HL-60 (cell line): ENCODE measurements at regions not wholly inside any gene's neighbourhood (a gene's known extent, or its start where the extent isn't known, plus 50 kb on each side); places are given as distances from the start of the nearest gene placed in this dataset.

Experiments
- DNase-seq, 2 experiments: peaks; one replicate each; pipeline ENCODE4 v3.0.0-alpha.2; 2010 to 2020; ENCODE audit warnings: low read depth in 1 of 2, low spot score in 1 of 2
- H3K27ac ChIP-seq: fragments of 250-450 bp; sonication (Bioruptor Pico); replicated peaks from 2 replicates; pipeline ENCODE4 v1.5.1; 2020; ENCODE audit warnings: mild to moderate bottlenecking, moderate library complexity
- H3K27me3 ChIP-seq: fragments of 250-450 bp; sonication (Bioruptor Pico); 2 replicates; pipeline ENCODE4 v1.5.1; 2021; ENCODE audit warnings: mild to moderate bottlenecking, moderate library complexity; ENCODE audit not compliant: insufficient read depth, poor library complexity, severe bottlenecking
- H3K4me3 ChIP-seq: replicated peaks from 2 replicates; pipeline ENCODE4 v1.5.1; 2011; ENCODE audit warnings: mild to moderate bottlenecking, control low read depth, low read length; ENCODE audit not compliant: insufficient read depth
- GABPA ChIP-seq: IDR thresholded peaks from 2 replicates; pipeline ENCODE4 v1.6.1; 2012; ENCODE audit warnings: low read depth
- POLR2AphosphoS5 ChIP-seq: IDR thresholded peaks from 2 replicates; pipeline ENCODE4 v1.6.1; 2012; ENCODE audit warnings: low read depth
- REST ChIP-seq: IDR thresholded peaks from 2 replicates; pipeline ENCODE4 v1.6.1; 2012; ENCODE audit warnings: low read depth; ENCODE audit not compliant: insufficient replicate concordance
- SPI1 ChIP-seq: IDR thresholded peaks from 2 replicates; pipeline ENCODE4 v1.6.1; 2012; ENCODE audit warnings: low read depth, mild to moderate bottlenecking, borderline replicate concordance
- TF ChIP-seq, protein P1 (sequence below): IDR thresholded peaks from one replicate; pipeline ENCODE4 v1.5.1; 2011; ENCODE audit warnings: low read length, control low read depth, inconsistent platforms; ENCODE audit not compliant: insufficient read depth

- DNase-seq, result no peak
- Histone ChIP-seq H3K27ac (no peak overlapping the region), H3K27me3 (no peaks in the 10 kb centered on the region), H3K4me3 (no peak overlapping the region)
- TF ChIP-seq SPI1 (no peak), POLR2AphosphoS5 (no peak), REST (no peak), GABPA (no peak)
- TF ChIP-seq, protein P1, sequence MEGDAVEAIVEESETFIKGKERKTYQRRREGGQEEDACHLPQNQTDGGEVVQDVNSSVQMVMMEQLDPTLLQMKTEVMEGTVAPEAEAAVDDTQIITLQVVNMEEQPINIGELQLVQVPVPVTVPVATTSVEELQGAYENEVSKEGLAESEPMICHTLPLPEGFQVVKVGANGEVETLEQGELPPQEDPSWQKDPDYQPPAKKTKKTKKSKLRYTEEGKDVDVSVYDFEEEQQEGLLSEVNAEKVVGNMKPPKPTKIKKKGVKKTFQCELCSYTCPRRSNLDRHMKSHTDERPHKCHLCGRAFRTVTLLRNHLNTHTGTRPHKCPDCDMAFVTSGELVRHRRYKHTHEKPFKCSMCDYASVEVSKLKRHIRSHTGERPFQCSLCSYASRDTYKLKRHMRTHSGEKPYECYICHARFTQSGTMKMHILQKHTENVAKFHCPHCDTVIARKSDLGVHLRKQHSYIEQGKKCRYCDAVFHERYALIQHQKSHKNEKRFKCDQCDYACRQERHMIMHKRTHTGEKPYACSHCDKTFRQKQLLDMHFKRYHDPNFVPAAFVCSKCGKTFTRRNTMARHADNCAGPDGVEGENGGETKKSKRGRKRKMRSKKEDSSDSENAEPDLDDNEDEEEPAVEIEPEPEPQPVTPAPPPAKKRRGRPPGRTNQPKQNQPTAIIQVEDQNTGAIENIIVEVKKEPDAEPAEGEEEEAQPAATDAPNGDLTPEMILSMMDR, result no peak
These were observed 64.4 kb upstream of the NCK2 start for GRCh38 chr2:105680357-105680756.

GRCh38 chr2:105678346-105678745 lies 66.4 kb upstream of the NCK2 start:
- no peak for DNase-seq
- no peak overlapping the region for H3K4me3 ChIP-seq
- H3K27me3 ChIP-seq, result no peaks in the 10 kb centered on the region
- TF ChIP-seq GABPA (no peak), REST (no peak), SPI1 (no peak), POLR2AphosphoS5 (no peak)
- TF ChIP-seq, protein P1, result no peak
- no peak overlapping the region for H3K27ac ChIP-seq

GRCh38 chr2:105677901-105678300 lies 66.8 kb upstream of the NCK2 start:
- H3K4me3 ChIP-seq, result no peak overlapping the region
- H3K27ac ChIP-seq, result no peak overlapping the region
- no peaks in the 10 kb centered on the region for H3K27me3 ChIP-seq
- no peak for DNase-seq
- TF ChIP-seq SPI1 (no peak), POLR2AphosphoS5 (no peak), GABPA (no peak), REST (no peak)
- TF ChIP-seq, protein P1, result no peak
